ENCODE measurements at regions not wholly inside any gene's neighbourhood (a gene's known extent, or its start where the extent isn't known, plus 50 kb on each side); places are given as distances from the start of the nearest gene placed in this dataset.
A peak's percentile ranks its signal among the peaks of the same experiment; 100 is the strongest.
"Not testable (repeated sequence)": the region's sequence is repeated elsewhere in the genome, so short reads cannot be mapped to it uniquely, and the experiment has no call there.

GRCh38 chr4:77220828-77221613 is 64.0 kb downstream of the CCNG2 start:
- DNase-seq, result no peak

DNA sequence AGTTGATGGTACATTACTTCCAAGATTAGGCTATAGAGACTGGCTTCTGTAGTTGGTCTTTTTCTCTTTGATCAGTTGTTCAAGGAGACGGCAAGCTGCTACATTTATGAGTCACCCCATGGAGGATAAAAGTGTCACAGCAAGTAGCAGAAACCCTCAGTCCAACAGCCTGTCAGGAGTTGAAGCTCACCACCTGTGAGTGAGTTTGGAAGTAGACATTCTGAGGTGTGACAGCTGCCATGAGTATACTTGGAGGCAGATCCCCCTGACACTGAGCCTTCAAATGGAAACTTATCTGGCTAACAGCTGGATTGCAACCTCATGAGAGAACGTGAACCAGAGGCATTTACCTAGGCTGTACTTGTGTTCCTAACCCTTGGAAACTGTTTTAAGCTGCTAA is 68.0 kb downstream of the CCNG2 start:
- DNase-seq, result no peak

DNA sequence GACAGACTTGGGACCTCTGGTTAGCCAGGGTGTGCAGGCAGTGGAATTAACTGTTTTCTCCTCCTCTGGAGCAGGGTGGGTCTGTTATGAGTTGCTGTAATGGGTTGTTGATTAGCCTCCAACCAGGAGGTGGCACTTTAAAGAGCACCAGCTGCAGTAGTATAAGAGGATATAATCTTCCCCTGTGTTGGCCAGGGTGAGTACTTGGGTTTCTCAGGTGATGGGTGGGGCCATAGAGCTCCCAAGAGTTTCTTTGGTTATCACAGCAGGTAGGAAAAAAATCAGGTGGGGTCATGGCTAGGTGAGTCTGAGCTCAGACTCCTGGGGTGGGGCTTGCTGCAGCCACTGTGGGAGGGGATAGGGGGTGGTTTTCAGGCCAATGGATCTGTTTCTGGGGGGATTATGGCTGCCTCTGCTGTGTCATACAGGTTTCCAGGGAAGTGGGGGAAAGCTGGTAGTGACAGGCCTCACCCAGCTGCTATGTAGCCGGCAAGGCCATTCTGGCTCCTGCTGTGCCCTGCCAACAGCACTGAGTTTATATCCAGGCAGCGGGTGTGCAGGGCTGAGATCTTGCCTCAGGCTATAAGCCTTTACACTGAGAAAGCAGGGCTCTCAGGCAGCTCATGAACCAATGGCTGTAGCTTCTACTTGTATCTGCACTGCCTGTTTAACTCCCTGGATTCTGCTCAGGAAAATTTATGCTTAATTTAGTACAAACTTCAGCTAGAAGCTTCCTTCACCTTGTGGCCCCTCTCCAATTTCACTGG is 70.1 kb downstream of the CCNG2 start:
- DNase-seq, result no peak

GRCh38 chr4:77229433-77229832 is 72.4 kb downstream of the CCNG2 start:
- no peak for DNase-seq

DNA sequence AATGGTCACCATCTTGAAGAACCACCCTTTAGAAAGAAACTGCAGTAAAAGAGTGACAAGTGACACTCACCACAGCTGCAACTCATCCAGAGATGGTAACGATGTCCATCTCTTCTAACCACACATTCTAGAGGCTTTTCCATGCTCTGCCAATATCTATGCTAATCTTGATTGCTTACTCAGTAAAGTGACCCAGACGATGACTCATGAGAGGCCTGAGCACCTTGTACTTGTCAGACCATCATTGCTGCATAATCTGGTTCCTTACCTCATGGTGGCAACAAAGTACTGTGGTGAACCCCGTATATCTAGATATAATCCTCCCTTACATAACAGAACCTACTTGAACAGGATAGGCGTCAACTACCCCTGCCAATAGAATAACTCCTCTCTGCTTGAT is 75.6 kb downstream of the CCNG2 start:
- DNase-seq, result no peak

GRCh38 chr4:77235289-77235854 is 78.4 kb downstream of the CCNG2 start:
- no peak for DNase-seq

DNA sequence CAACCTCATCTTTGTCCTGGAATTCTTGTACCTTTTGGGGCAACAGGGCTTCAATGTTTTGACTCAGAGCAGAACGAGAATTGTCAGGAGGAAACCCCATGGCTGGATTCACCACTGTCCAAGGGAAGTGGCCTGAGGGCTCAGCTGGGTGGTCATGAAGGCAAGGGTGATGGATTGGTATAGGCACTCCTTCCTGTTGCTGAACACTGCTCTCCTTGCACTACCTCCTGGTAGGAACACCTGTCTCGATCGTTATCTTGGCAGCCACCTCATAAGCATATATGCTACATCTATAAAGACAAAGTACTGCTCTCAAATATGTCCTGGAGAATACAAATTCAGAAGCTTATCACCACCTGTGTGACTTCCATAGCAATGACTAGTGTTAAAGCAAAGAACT is 79.8 kb downstream of the CCNG2 start:
- DNase-seq, result no peak

- peak; percentile 77 for DNase-seq
Measured at GRCh38 chr4:77240469-77241066, 83.6 kb downstream of the CCNG2 start.

GRCh38 chr4:77248805-77249204 is 91.8 kb downstream of the CCNG2 start:
- DNase-seq, result no peak

GRCh38 chr4:77251751-77252150 is 94.7 kb downstream of the CCNG2 start:
- no peak for DNase-seq

DNA sequence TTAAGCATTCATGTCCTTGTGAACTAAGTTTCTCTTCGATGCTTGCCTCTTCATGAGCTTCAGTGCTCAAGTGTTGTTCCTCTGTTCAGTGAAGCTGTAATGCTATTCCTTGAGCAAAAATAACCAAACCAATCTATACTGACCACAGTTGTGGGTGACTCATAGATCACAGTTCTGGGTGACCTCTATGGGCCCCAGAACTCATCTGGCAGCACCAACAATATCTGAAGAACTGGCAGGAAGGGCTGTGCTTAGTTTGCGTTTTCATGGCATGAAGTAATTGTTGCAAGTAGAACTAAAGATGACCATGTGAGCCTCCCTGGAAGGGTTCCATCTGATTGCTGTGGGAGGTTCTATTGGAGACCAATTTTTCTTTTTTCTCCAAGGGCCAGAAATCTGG is 106.2 kb downstream of the CCNG2 start:
- DNase-seq, result no peak

DNA sequence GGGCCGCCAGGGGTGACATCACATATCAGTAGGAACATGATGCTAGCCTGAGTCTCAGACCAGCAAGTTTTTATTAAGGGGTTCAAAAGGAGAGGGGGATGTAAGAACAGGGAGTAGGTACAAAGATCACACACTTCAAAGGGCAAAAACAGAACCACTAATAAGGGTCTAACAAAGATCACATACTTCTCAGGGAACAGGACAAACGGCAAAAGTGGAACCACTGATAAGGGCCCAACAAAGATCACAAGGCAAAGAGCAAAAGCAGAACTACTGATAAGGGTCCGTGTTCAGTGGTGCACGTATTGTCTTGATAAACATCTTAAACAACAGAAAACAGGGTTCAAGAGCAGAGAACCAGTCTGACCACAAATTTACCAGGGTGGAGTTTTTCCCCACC is 107.0 kb downstream of the CCNG2 start:
- not testable (repeated sequence) for DNase-seq

- no peak for DNase-seq
Measured at GRCh38 chr4:77264826-77265225, 107.8 kb downstream of the CCNG2 start.

DNA sequence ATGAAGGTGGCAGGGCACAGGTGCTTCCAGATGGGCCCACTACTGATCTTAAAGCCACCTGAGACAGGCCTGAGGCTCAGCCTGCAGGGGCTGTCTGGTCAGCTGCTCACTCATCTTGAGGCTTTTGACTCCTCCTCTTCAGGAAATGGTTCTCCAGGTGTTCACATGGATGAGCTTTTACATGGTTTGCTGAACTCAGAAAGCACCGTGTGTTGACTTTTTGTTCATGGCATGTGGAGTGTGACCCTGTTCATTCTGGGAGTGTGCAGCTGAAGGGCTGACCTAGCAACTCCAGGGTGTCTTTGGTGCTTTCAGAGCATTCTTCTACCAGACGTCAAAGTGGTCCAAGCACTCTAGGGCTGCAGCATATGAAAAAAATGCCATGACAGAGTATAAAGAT is 111.1 kb downstream of the CCNG2 start:
- DNase-seq, result no peak

- DNase-seq, result no peak
Measured at GRCh38 chr4:77269505-77269904, 112.5 kb downstream of the CCNG2 start.

DNA sequence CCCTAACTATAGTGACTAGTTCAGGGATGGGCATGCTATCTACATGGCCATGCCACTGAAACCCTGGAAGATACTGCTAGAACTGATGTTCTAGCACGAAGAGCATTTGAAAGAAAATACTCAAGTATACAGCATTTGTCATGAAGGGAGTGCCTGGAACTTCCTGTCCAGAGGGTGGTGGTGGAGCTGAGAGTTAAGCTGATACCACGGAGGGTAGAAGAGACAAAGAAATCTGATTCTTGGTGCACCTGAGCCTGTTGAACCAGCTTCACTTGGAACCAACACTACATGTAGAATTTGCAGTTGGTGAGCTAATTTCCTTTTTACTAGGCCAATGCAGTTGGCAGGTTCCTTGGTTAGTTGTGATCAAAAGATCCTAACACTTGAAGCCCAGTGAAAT is 116.4 kb downstream of the CCNG2 start:
- DNase-seq, result no peak

- not testable (repeated sequence) for DNase-seq
Measured at GRCh38 chr4:77279114-77279513, 122.1 kb downstream of the CCNG2 start.

DNA sequence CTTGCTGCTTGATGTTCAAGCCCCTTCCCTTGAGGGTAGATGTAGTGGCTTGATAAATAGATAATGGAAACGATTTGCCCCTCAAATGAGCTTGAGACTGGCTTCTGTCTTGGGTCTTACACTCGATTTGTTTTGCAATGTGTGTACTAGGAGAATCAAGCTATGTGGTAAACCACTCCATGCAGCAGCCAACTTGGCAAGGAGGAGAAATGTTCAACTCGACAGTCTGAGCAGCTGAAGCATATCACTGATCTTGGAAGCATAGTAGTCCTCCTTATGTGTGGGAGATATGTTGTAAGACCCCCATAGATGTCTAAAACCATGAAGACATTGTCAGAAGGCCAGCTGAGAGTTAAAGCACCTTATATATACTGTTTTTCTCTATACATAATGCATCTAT is 125.3 kb downstream of the CCNG2 start:
- DNase-seq, result no peak

GRCh38 chr4:77284036-77284435 is 127.0 kb downstream of the CCNG2 start:
- DNase-seq, result no peak

GRCh38 chr4:77286906-77287305 is 129.9 kb downstream of the CCNG2 start:
- DNase-seq, result no peak

- no peak for DNase-seq
Measured at GRCh38 chr4:77293426-77293825, 136.4 kb downstream of the CCNG2 start.

GRCh38 chr4:77300996-77301395 is 144.0 kb downstream of the CCNG2 start:
- not testable (repeated sequence) for DNase-seq

DNA sequence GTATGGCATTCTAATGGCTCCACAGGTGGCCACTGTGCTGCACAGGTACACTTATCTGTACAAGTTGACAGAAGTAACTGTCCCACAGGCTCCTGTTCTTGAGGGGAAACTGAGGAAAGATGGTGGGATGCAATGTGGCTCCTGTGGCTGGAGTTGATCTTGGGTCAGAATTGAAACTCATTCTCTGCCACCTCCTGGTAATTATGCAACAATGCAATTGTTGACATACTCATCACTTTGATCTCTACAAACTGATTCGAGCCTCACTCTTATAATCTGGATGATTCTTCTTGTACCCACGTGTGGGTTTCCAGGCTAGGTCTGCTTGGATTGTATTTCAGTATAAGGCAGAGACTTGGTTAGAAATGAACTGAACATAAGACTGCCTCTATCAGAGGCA is 148.8 kb downstream of the CCNG2 start:
- no peak for DNase-seq

DNA sequence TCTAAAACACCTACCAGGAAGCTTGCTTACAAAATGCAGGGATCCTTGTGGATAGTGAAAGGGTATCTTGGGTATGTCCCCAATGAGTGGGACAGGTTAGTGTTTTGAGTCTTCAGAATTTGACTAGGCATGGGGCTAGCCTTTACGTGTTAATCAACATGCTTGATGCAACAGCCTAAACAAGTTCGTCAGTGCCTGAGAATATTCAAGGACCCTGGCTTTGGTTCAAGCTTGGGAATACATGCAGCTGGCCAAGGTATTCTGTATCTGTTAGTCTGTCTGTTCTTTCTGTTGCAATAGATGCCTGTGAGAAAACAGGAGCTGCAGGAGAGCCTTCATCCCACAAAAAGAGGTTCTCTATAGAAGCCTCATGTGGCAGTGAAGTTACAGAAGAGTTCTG is 149.5 kb downstream of the CCNG2 start:
- no peak for DNase-seq
